Right kidney (tissue), 1 donor: ENCODE measurements at regions not wholly inside any gene's neighbourhood (a gene's known extent, or its start where the extent isn't known, plus 50 kb on each side); places are given as distances from the start of the nearest gene placed in this dataset.
"Not testable (repeated sequence)": the region's sequence is repeated elsewhere in the genome, so short reads cannot be mapped to it uniquely, and the experiment has no call there.

Source experiments
- DNase-seq: peaks from one replicate; pipeline ENCODE4 v3.0.0-alpha.2; 2016

- no peak for DNase-seq
These were observed 310.9 kb upstream of the DIO3 start for GRCh38 chr14:101250336-101250947.

GRCh38 chr14:101250948-101251811, 310.1 kb upstream of the DIO3 start:
- no peak for DNase-seq

DNA sequence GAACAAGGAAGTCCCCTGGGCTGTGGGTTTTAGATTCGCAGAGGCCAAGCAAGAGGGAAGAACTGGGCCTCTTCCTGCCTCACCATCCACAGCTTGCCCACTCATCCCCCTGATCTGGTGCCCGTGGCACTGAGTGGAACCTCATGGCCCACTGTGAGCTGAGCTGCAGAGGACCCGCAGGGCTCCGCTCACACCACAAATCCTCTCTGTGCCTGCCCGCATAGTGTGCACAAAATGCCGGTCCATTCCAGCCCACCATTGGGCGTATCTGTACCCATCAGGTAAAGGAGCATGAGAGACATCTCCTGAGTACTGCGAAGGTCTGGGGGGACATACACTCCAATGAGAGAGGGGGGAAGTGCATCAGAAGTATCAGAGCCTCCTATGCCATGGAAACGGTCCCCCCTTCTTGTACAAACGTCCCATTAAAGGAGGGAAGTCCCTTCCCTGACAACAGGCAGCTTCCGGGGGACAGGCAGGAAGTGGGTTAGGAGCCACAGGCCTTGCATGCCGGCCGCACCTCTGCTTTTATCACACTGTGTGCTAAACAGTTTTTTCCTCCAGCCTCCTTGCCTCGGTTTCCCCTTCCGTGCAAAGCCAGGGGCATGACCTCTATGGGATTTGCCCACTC, 309.4 kb upstream of the DIO3 start:
- no peak for DNase-seq

DNA sequence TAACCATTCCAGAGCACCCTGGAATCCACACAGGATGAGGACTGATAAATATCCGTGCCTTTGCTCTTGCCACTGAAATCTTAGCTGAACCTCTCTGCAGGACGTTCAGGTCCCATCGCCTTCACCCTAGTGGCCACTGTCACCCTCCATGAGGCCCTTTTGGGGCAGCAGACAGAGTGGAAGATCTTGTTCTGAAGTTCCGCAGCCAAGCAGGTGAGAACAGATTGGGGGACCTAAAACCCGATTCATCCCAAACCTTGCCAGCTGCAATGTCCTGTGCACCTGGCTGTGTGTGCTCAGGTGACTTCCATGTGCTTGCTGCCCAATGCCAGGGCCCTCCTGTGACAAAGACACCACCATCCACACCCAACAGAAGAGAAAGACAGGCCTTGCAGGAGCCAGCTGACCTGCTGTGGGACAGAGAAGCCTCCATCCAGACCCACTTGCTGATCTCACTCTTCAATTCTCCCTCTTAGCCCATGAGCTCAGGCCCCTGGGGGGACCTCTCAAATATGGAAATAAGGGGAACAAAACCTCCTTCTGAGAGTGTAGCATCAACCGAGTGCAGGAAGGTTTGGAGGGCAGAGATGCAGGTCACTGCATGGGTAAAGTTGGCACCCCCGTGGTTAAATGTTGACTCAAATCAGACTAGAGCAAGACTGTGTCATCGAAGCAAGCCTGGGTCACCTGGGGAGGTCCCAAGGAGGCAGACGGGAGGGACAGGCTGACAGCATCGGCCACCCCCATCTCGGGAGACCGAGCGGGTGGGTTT, 308.7 kb upstream of the DIO3 start:
- no peak for DNase-seq

GRCh38 chr14:101253948-101254347, 307.3 kb upstream of the DIO3 start:
- no peak for DNase-seq

GRCh38 chr14:101254805-101255764, 306.2 kb upstream of the DIO3 start:
- DNase-seq = no peak

DNA sequence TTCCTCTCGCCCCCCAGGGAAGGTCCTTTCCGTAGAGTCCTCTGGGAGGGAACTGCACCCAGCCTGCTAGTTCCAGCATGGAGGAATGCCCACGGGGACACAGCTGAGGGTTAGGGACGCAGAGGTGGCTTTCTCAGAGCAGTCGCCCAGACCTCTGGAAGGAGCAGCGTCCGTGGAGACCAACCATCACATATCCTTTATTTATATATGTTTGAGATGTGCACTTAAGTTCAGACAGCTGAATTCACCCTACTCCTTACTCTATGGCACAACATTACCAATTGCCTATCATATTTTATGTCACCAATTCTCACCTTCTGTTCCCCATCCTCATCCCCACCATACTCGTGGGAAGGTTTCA, 305.6 kb upstream of the DIO3 start:
- DNase-seq = no peak

DNA sequence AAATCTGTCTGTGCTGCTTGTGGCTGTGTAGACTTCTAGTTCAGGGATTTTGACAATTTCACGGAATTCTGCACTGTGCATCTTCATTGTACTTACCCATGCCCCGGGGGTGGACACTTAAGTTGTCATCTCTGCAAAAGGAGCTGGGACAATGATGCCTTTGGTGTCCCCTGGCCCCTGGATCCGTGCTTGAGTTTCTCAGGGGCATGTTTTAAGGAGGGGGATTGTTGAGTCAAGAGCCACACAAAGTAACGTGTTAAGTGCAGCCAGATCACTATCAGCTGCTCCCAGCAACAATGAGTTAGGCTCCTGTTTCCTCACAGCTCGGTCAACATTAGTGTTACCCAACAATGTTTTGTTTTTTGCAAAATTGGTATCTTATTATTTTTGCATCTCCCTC, 305.0 kb upstream of the DIO3 start:
- no peak for DNase-seq

DNA sequence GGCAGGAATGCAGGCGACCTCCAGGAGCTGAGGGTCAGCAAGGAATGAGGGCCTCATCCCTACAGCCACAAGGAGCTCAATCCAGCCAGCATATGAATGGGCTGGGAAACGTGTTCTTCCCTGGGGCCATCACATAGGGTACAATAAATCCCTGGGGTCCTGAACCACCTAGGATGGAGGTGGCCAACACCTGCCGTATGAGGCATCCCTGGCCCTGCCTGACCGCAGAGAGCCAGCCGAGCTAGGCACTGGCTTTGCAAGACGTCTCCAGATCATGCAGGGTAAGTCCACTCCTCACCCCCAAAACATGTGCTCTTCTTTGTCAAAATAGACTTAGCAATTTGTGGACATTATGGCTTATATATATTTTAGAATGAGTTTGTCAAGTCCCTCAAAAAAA, 303.7 kb upstream of the DIO3 start:
- no peak for DNase-seq

- no peak for DNase-seq
These were observed 301.5 kb upstream of the DIO3 start for GRCh38 chr14:101259748-101260147.

DNA sequence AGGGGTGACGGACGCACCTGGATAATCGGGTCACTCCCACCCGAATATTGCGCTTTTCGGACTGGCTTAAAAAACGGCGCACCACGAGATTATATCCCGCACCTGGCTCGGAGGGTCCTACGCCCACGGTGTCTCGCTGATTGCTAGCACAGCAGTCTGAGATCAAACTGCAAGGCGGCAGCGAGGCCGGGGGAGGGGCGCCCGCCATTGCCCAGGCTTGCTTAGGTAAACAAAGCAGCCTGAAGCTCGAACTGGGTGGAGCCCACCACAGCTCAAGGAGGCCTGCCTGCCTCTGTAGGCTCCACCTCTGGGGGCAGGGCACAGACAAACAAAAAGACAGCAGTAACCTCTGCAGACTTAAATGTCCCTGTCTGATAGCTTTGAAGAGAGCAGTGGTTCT, 294.9 kb upstream of the DIO3 start:
- DNase-seq = not testable (repeated sequence)

GRCh38 chr14:101273091-101273490, 288.2 kb upstream of the DIO3 start:
- no peak for DNase-seq

DNA sequence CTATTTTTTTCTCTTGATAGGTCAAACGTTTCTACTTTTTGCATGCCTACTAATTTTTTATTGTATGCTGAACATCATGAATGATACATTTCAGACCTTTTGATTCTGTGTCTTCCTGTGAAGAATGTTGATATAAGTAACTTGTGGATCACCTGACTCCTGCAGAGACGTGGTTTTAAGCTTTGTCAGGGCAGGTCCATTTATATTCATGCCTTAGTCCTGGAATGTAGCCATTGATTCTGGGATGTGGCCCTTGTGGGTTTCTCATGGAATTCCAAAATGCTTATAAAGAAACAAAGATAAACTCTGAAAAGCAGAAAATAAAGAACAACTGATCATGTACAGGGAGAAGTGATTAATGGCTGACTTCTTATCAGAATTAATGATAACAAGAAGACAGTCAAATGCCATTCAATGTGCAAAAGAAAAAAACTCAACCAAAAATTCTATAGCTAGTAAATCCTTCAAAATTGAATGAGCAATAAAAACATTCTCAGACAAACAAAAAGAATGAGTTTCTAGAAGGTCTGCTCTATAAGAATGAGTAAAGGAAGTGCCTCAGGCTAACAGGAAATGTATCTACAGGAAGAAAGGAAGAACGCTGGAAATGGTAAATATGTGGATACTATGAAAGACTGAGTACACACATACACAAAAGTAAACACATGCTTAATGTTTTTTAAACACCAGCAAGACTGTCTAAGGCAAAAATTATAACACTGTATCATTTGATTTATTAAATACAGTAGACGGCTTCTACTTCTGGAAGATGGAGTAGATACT, 284.8 kb upstream of the DIO3 start:
- no peak for DNase-seq

DNA sequence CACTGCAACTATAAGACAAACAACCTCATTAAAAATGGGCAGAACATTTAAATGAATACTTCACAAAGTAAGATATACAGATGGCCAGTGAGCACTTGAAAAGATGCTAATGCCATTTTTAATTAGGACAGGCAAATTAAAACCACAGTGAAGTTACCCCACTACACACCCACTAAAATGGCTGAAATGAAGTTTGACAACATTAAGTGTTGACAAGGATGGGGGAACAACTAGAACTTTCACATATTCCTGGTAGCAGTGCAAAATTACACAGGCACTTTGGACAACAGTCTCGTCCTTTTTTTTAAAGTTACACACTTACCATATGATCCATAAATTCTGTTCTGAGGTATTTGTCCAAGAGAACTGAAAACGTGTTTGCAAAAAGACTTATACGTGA, 278.9 kb upstream of the DIO3 start:
- DNase-seq = no peak

GRCh38 chr14:101284711-101285110, 276.6 kb upstream of the DIO3 start:
- no peak for DNase-seq

- DNase-seq = no peak
These were observed 274.9 kb upstream of the DIO3 start for GRCh38 chr14:101286271-101287018.

GRCh38 chr14:101288436-101289229, 272.7 kb upstream of the DIO3 start:
- no peak for DNase-seq

GRCh38 chr14:101289230-101289690, 272.0 kb upstream of the DIO3 start:
- DNase-seq = no peak

DNA sequence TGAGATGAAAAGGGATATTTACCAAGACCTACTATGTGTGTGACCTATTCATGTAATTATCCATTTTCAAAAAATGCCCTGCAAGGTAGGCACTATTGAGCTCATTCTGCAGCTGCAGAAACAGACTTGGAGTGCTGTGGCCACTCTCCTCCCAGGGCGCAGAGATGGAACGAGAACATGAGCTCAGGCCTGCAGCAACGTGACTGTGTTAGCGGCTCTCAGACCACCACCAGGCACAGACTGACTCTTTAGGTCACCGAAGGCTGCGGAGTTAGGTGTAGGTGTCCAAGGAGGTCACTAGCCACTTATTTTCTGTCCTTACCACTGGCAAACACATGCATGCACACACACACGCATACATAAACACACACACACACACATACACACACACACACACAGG, 271.4 kb upstream of the DIO3 start:
- DNase-seq = no peak
